ENCODE measurements at regions not wholly inside any gene's neighbourhood (a gene's known extent, or its start where the extent isn't known, plus 50 kb on each side); places are given as distances from the start of the nearest gene placed in this dataset.

DNA sequence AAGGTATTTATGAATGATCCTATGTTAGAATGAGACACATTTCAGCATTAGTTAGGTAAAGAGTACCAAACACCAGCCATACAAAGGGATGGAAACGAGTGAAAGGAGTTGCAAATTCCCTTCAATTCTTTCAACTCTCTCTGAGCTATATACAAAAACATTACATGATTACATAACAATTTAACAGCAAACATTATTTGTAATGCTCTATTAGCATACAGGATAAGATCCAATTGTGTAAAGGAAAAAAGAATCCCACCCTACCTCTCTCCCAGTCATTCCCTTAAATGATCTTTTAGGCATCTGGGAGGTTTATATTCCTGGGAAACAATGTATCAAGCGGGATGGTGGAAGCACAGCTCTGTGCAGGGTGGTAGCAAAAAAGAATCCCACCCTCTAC lies 117.9 kb downstream of the RHOU start (continued):
- TF ChIP-seq, protein P1, sequence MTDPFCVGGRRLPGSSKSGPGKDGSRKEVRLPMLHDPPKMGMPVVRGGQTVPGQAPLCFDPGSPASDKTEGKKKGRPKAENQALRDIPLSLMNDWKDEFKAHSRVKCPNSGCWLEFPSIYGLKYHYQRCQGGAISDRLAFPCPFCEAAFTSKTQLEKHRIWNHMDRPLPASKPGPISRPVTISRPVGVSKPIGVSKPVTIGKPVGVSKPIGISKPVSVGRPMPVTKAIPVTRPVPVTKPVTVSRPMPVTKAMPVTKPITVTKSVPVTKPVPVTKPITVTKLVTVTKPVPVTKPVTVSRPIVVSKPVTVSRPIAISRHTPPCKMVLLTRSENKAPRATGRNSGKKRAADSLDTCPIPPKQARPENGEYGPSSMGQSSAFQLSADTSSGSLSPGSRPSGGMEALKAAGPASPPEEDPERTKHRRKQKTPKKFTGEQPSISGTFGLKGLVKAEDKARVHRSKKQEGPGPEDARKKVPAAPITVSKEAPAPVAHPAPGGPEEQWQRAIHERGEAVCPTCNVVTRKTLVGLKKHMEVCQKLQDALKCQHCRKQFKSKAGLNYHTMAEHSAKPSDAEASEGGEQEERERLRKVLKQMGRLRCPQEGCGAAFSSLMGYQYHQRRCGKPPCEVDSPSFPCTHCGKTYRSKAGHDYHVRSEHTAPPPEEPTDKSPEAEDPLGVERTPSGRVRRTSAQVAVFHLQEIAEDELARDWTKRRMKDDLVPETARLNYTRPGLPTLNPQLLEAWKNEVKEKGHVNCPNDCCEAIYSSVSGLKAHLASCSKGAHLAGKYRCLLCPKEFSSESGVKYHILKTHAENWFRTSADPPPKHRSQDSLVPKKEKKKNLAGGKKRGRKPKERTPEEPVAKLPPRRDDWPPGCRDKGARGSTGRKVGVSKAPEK (CRISPR knock-in tag; IDR thresholded peaks at IDR 0.05; ENCODE audit: borderline replicate concordance): no peak
- TF ChIP-seq, protein P2, sequence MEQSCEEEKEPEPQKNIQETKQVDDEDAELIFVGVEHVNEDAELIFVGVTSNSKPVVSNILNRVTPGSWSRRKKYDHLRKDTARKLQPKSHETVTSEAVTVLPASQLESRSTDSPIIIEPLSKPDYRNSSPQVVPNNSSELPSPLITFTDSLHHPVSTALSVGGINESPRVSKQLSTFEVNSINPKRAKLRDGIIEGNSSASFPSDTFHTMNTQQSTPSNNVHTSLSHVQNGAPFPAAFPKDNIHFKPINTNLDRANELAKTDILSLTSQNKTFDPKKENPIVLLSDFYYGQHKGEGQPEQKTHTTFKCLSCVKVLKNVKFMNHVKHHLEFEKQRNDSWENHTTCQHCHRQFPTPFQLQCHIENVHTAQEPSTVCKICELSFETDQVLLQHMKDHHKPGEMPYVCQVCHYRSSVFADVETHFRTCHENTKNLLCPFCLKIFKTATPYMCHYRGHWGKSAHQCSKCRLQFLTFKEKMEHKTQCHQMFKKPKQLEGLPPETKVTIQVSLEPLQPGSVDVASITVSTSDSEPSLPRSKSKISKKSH (CRISPR knock-in tag; IDR thresholded peaks at IDR 0.05; ENCODE audit: borderline replicate concordance): no peak
- TF ChIP-seq, protein P3, sequence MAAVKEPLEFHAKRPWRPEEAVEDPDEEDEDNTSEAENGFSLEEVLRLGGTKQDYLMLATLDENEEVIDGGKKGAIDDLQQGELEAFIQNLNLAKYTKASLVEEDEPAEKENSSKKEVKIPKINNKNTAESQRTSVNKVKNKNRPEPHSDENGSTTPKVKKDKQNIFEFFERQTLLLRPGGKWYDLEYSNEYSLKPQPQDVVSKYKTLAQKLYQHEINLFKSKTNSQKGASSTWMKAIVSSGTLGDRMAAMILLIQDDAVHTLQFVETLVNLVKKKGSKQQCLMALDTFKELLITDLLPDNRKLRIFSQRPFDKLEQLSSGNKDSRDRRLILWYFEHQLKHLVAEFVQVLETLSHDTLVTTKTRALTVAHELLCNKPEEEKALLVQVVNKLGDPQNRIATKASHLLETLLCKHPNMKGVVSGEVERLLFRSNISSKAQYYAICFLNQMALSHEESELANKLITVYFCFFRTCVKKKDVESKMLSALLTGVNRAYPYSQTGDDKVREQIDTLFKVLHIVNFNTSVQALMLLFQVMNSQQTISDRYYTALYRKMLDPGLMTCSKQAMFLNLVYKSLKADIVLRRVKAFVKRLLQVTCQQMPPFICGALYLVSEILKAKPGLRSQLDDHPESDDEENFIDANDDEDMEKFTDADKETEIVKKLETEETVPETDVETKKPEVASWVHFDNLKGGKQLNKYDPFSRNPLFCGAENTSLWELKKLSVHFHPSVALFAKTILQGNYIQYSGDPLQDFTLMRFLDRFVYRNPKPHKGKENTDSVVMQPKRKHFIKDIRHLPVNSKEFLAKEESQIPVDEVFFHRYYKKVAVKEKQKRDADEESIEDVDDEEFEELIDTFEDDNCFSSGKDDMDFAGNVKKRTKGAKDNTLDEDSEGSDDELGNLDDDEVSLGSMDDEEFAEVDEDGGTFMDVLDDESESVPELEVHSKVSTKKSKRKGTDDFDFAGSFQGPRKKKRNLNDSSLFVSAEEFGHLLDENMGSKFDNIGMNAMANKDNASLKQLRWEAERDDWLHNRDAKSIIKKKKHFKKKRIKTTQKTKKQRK (IDR thresholded peaks at IDR 0.05; ENCODE audit: low read length): no peak
- no peak for TF ChIP-seq CBFB (CRISPR knock-in tag; IDR thresholded peaks at IDR 0.05)
- TF ChIP-seq CEBPB (IDR thresholded peaks at IDR 0.05; ENCODE audit: borderline replicate concordance, low read depth, low read length): no peak
- TF ChIP-seq, protein P4, sequence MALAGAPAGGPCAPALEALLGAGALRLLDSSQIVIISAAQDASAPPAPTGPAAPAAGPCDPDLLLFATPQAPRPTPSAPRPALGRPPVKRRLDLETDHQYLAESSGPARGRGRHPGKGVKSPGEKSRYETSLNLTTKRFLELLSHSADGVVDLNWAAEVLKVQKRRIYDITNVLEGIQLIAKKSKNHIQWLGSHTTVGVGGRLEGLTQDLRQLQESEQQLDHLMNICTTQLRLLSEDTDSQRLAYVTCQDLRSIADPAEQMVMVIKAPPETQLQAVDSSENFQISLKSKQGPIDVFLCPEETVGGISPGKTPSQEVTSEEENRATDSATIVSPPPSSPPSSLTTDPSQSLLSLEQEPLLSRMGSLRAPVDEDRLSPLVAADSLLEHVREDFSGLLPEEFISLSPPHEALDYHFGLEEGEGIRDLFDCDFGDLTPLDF (CRISPR knock-in tag; IDR thresholded peaks at IDR 0.05): no peak
- TF ChIP-seq, protein P5, sequence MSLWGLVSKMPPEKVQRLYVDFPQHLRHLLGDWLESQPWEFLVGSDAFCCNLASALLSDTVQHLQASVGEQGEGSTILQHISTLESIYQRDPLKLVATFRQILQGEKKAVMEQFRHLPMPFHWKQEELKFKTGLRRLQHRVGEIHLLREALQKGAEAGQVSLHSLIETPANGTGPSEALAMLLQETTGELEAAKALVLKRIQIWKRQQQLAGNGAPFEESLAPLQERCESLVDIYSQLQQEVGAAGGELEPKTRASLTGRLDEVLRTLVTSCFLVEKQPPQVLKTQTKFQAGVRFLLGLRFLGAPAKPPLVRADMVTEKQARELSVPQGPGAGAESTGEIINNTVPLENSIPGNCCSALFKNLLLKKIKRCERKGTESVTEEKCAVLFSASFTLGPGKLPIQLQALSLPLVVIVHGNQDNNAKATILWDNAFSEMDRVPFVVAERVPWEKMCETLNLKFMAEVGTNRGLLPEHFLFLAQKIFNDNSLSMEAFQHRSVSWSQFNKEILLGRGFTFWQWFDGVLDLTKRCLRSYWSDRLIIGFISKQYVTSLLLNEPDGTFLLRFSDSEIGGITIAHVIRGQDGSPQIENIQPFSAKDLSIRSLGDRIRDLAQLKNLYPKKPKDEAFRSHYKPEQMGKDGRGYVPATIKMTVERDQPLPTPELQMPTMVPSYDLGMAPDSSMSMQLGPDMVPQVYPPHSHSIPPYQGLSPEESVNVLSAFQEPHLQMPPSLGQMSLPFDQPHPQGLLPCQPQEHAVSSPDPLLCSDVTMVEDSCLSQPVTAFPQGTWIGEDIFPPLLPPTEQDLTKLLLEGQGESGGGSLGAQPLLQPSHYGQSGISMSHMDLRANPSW (CRISPR knock-in tag; IDR thresholded peaks at IDR 0.05; ENCODE audit: borderline replicate concordance): no peak
- TF ChIP-seq FOXP1 (IDR thresholded peaks at IDR 0.05): no peak
- no peak for TF ChIP-seq FOXP1 (CRISPR knock-in tag; IDR thresholded peaks at IDR 0.05)
- TF ChIP-seq ZNF747 (CRISPR knock-in tag; IDR thresholded peaks at IDR 0.05; ENCODE audit: borderline replicate concordance): no peak
- no peak for TF ChIP-seq ASH2L (IDR thresholded peaks at IDR 0.05; ENCODE audit: insufficient read length, low read depth, low read length)
- no peak for TF ChIP-seq DMAP1 (CRISPR knock-in tag; IDR thresholded peaks at IDR 0.05)

Measured in HepG2 (cell line).